ENCODE measurements at regions not wholly inside any gene's neighbourhood (a gene's known extent, or its start where the extent isn't known, plus 50 kb on each side); places are given as distances from the start of the nearest gene placed in this dataset.

GRCh38 chr1:80447526-80447925 is 1353.2 kb upstream of the ADGRL2 start:
- TF ChIP-seq CTCF (IDR thresholded peaks at IDR 0.05) (no peak), POLR2A (IDR thresholded peaks at IDR 0.05) (no peak)
- Histone ChIP-seq H3K4me3 (no peak overlapping the region), H3K27ac (no peak overlapping the region), H3K36me3 (no peaks in the 10 kb centered on the region), H3K27me3 (no peaks in the 10 kb centered on the region), H3K9me3 (no peaks in the 10 kb centered on the region), H3K4me1 (no peaks in the 10 kb centered on the region)
- no peak for DNase-seq

DNA sequence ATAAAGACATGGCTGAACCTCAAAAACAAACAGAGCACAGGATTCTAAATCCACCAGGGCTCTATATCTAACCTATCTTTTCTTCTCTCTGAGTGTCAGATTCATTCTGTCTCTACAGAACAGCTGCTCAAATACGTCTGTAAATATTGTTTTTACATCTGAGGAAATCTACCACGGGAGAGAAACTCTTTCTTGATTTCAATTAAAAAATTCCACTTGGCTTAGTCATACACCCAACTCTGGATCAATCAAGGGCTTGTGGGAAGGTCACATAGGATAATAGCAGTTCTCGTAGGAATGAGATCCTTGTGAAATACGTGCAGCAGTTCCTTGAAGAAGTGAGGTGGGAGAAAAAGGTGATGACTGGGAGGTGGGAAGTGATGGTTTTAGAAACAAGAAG is 1355.7 kb upstream of the ADGRL2 start:
- no peak overlapping the region for H3K27ac ChIP-seq
- DNase-seq: no peak
- no peak overlapping the region for H3K4me3 ChIP-seq
- H3K27me3 ChIP-seq: no peaks in the 10 kb centered on the region
- no peaks in the 10 kb centered on the region for H3K4me1 ChIP-seq
- TF ChIP-seq POLR2A (IDR thresholded peaks at IDR 0.05) (no peak), CTCF (IDR thresholded peaks at IDR 0.05) (no peak)
- no peaks in the 10 kb centered on the region for H3K9me3 ChIP-seq
- H3K36me3 ChIP-seq: no peaks in the 10 kb centered on the region

- H3K4me3 ChIP-seq: no peak overlapping the region
- no peak overlapping the region for H3K27ac ChIP-seq
- DNase-seq: no peak
- no peaks in the 10 kb centered on the region for H3K4me1 ChIP-seq
- no peaks in the 10 kb centered on the region for H3K36me3 ChIP-seq
- no peaks in the 10 kb centered on the region for H3K27me3 ChIP-seq
- H3K9me3 ChIP-seq: no peaks in the 10 kb centered on the region
- TF ChIP-seq POLR2A (IDR thresholded peaks at IDR 0.05): no peak
- TF ChIP-seq CTCF (IDR thresholded peaks at IDR 0.05): no peak
These were observed 1356.6 kb upstream of the ADGRL2 start for GRCh38 chr1:80444171-80444570.

DNA sequence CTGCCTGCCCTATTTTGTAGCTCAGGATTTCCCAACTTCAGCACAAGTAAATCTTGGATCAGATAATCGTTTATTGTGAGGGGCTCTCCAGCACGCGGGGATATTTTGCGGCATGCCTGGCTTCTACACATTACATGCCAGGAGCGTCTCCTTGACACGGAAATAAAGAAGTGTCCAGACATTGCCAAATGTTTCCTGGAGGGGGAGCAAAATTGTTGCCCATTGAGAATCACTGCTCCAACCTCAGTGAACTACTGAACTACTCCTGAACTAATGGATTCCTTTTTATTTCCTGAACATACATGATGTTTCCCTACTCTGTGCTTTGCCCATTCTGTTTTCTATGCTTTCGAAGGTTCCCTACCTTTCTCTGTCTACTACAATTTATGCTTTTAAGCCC is 1359.1 kb upstream of the ADGRL2 start:
- Histone ChIP-seq H3K4me1 (no peaks in the 10 kb centered on the region), H3K9me3 (no peaks in the 10 kb centered on the region), H3K27ac (no peak overlapping the region), H3K27me3 (no peaks in the 10 kb centered on the region), H3K4me3 (no peak overlapping the region), H3K36me3 (no peaks in the 10 kb centered on the region)
- TF ChIP-seq POLR2A (IDR thresholded peaks at IDR 0.05): no peak
- no peak for TF ChIP-seq CTCF (IDR thresholded peaks at IDR 0.05)
- no peak for DNase-seq

GRCh38 chr1:80436851-80437250 is 1363.9 kb upstream of the ADGRL2 start:
- TF ChIP-seq CTCF (IDR thresholded peaks at IDR 0.05): no peak
- no peak for TF ChIP-seq POLR2A (IDR thresholded peaks at IDR 0.05)
- Histone ChIP-seq H3K4me3 (no peak overlapping the region), H3K9me3 (no peaks in the 10 kb centered on the region), H3K27me3 (no peaks in the 10 kb centered on the region), H3K4me1 (no peaks in the 10 kb centered on the region), H3K27ac (no peak overlapping the region), H3K36me3 (no peaks in the 10 kb centered on the region)
- DNase-seq: no peak

- Histone ChIP-seq H3K4me1 (no peaks in the 10 kb centered on the region), H3K36me3 (no peaks in the 10 kb centered on the region), H3K4me3 (no peak overlapping the region), H3K27ac (no peak overlapping the region), H3K27me3 (no peaks in the 10 kb centered on the region), H3K9me3 (no peaks in the 10 kb centered on the region)
- DNase-seq: no peak
- TF ChIP-seq CTCF (IDR thresholded peaks at IDR 0.05) (no peak), POLR2A (IDR thresholded peaks at IDR 0.05) (no peak)
These were observed 1372.9 kb upstream of the ADGRL2 start for GRCh38 chr1:80427881-80428280.
